Lower leg skin (tissue), 4 donors: ENCODE measurements at regions not wholly inside any gene's neighbourhood (a gene's known extent, or its start where the extent isn't known, plus 50 kb on each side); places are given as distances from the start of the nearest gene placed in this dataset.

Experiments used
- DNase-seq, 2 donors: peaks; one replicate each; pipeline ENCODE4 v3.0.0-alpha.2; 2019; ENCODE audit warnings: low spot score in 2 of 2
- H3K4me3 ChIP-seq: fragments of 200-600 bp; sonication (generic); 2 replicates; pipeline ENCODE4 v1.5.1; 2017; ENCODE audit warnings: mild to moderate bottlenecking, low read depth; ENCODE audit not compliant: poor library complexity, severe bottlenecking
- POLR2A ChIP-seq, 2 donors: fragments of 450-650 bp; IDR thresholded peaks; one replicate each; pipeline ENCODE4 v1.6.1; 2016 to 2017; ENCODE audit warnings: antibody characterized with exemption in 2 of 2, mild to moderate bottlenecking in 1 of 2, moderate library complexity in 1 of 2
- WGBS, 2 donors: methylation state at CpG; one replicate each; pipeline ENCODE4 v1.1.5; 2018; 5-methylcytosine and 5-hydroxymethylcytosine counted together
- intact Hi-C: fragments of 100-400 bp; cut with DNase I; formaldehyde crosslinking; loops from one replicate; pipeline ENCODE4 v1.15.0; 2023; ENCODE audit warnings: low total_unique reads
- TF ChIP-seq, protein P1 (sequence below), 3 donors: fragments of 450-650 bp; IDR thresholded peaks; one replicate each; pipeline ENCODE4 v1.5.1; 2016; ENCODE audit warnings: antibody characterized with exemption in 3 of 3, mild to moderate bottlenecking in 3 of 3, moderate library complexity in 2 of 3

DNA sequence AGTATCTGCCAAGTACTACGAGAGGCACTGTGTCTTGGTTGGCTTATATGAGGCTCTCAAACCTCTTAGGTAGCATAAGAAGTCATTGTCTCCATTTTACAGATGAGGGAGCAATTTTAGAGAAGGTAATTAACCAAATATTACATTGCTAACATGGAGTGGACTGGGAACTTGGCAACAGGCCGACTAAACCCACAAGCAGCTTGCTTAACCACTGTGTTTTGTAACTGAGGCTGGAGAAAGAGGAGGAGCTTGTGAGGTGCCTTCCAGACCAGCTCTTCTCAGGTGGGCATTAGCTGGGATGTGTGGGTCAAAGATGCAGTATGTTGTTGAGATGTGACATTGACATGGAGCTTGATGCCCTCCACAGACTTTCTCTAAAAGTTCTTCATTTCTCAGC, 835.6 kb upstream of the RBFOX1 start:
- no peak overlapping the region for H3K4me3 ChIP-seq
- 57 to 64% methylated on average over 2 of the region's 2 CpGs for WGBS, 2 donors
- no peak for DNase-seq
- intact Hi-C loops = no loop called here
- TF ChIP-seq, protein P1, sequence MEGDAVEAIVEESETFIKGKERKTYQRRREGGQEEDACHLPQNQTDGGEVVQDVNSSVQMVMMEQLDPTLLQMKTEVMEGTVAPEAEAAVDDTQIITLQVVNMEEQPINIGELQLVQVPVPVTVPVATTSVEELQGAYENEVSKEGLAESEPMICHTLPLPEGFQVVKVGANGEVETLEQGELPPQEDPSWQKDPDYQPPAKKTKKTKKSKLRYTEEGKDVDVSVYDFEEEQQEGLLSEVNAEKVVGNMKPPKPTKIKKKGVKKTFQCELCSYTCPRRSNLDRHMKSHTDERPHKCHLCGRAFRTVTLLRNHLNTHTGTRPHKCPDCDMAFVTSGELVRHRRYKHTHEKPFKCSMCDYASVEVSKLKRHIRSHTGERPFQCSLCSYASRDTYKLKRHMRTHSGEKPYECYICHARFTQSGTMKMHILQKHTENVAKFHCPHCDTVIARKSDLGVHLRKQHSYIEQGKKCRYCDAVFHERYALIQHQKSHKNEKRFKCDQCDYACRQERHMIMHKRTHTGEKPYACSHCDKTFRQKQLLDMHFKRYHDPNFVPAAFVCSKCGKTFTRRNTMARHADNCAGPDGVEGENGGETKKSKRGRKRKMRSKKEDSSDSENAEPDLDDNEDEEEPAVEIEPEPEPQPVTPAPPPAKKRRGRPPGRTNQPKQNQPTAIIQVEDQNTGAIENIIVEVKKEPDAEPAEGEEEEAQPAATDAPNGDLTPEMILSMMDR (IDR thresholded peaks at IDR 0.05) = no peak
- no peak for TF ChIP-seq POLR2A (IDR thresholded peaks at IDR 0.05)

DNA sequence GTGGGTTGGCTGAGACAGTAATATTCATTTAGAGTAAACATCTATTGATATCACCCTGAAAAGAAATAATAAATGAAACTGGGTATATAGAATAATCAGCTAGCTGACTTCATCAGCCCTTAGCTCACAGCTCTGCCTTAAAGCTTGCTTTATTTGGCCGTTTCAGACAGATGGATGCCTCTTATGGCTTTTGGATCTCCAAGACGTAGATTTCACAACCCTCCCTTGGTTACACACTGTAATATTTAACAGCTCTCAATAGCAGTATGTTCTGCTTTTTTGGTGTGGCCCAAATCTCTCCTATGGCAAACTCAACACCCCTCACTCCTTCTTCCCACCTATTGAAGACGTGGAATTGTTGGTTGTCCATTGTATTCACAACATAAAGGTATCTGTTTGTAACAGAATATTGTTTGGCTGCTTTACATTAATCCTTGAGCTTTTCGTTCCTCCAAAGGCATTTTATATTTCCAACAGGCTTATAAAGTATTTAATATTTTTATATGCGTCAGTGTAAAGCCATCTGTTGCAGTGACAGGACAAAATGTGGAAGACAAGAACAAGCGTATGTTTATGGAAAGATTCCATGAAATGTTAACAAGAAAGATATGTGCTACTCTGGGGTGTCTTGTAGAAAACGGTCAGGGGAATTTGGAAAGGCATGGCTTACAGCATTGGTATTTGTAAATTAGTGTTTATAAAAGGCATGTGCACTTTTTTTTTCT, 837.0 kb upstream of the RBFOX1 start:
- no peak for DNase-seq
- WGBS, 2 donors = 57 to 70% methylated on average over 7 of the region's 7 CpGs
- TF ChIP-seq, protein P1 (IDR thresholded peaks at IDR 0.05) = no peak
- no peak for TF ChIP-seq POLR2A (IDR thresholded peaks at IDR 0.05)
- intact Hi-C loops = no loop called here
- H3K4me3 ChIP-seq = no peak overlapping the region

DNA sequence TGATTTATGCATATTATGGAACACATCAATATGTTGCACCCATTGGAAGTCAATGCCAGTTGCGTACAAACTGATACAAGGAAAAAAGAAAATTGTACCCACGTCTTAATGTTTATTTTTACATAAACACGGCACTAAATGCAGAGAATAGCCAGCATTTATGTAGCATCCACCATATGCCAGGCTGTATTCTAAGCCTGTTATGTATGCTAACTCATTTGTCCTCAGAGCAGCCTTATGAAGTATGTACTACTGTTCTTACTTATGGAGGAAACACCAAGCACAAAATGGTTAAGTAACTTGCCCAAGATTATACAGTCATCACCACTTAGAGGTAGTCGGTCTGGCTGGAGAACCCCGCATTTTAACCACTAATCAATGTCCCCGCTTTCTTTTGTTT, 837.9 kb upstream of the RBFOX1 start:
- TF ChIP-seq, protein P1 (IDR thresholded peaks at IDR 0.05) = no peak
- no peak for TF ChIP-seq POLR2A (IDR thresholded peaks at IDR 0.05)
- no peak for DNase-seq
- intact Hi-C loops = no loop called here
- no peak overlapping the region for H3K4me3 ChIP-seq
- 92 to 93% methylated on average over 6 of the region's 6 CpGs for WGBS, 2 donors

DNA sequence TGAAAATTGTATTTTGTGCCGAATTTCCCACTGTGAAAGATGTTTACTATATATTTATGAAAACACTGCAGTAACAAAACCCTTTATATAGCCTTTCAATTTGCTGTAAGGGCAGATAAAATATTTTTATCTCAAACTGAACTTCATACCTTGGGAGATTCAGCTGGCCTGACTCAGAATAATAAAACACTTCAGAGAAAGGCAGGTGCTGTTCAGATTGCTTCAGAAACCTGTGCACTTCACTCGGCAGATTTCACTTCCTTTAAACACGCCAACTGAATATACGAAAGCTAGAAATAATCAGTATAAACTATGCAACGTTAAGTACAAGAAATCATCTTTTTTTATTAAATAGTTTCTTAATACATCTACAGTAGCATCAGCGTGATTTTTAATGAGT, 839.1 kb upstream of the RBFOX1 start:
- DNase-seq = no peak
- WGBS, 2 donors = 82 to 84% methylated on average over 6 of the region's 6 CpGs
- intact Hi-C loops = no loop called here
- TF ChIP-seq POLR2A (IDR thresholded peaks at IDR 0.05) = no peak
- TF ChIP-seq, protein P1 (IDR thresholded peaks at IDR 0.05) = no peak
- H3K4me3 ChIP-seq = no peak overlapping the region

DNA sequence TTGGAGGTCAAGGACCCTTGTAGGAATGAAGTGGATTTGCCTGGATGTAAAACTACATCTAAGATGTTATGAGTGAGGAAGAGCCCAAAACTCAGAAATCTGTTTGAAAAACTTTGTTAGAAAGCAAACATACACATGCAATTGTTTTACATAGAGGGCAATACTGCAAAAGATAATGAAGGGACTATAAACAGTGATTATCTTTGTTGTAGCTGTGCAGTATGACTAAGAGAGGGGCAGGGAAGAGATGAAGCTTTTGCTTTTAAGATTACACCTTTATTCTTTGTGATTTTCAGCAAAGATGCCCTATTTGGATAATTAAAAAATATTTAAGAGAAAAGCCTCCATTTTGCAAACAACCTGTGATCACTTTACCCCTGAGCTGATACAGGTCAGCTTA, 839.9 kb upstream of the RBFOX1 start:
- H3K4me3 ChIP-seq = no peak overlapping the region
- intact Hi-C loops = no loop called here
- TF ChIP-seq POLR2A (IDR thresholded peaks at IDR 0.05) = no peak
- TF ChIP-seq, protein P1 (IDR thresholded peaks at IDR 0.05) = no peak

DNA sequence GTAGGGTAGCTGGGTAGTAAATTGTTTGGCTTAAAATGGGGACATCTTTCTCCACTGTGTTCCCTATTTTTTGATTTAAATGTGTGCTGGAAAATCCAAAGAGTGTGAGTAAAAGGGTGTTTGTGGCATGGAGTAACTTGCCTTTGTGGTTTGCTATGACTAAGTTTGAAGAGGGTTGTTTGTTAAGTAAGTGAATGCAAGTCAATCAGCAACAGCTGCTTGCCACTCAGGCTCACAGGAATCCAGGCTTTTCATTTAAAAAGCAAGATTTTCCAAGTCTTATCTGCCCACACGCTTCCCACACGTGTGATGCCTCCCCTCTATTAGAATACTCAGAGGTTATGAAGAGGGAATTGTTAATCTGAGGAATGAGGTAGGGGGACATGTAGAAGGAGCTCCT, 847.7 kb upstream of the RBFOX1 start:
- TF ChIP-seq, protein P1 (IDR thresholded peaks at IDR 0.05) = no peak
- TF ChIP-seq POLR2A (IDR thresholded peaks at IDR 0.05) = no peak
- intact Hi-C loops = no loop called here
- WGBS, 2 donors = 8 to 27% methylated on average over 2 of the region's 2 CpGs

More for the DNA sequence above, 839.9 kb upstream of the RBFOX1 start:
- DNase-seq = no peak

More for the DNA sequence above, 847.7 kb upstream of the RBFOX1 start:
- no peak for DNase-seq
- H3K4me3 ChIP-seq = no peak overlapping the region
